ENCODE measurements at regions not wholly inside any gene's neighbourhood (a gene's known extent, or its start where the extent isn't known, plus 50 kb on each side); places are given as distances from the start of the nearest gene placed in this dataset.
"Not testable (repeated sequence)": the region's sequence is repeated elsewhere in the genome, so short reads cannot be mapped to it uniquely, and the experiment has no call there.

- no peak overlapping the region for H3K4me3 Mint-ChIP-seq
- TF ChIP-seq CTCF (conservative IDR thresholded peaks at IDR 0.05), result no peak
- no peaks in the 10 kb centered on the region for H3K4me1 ChIP-seq (ENCODE audit: control insufficient read depth, insufficient read depth, low read length)
- no peaks in the 10 kb centered on the region for H3K27me3 ChIP-seq (ENCODE audit: control insufficient read depth, insufficient read depth, low read length, poor library complexity, severe bottlenecking)
- H3K9me3 ChIP-seq (ENCODE audit: control insufficient read depth, low read length), result peaks cover 6% of the 10 kb centered on the region
- no peaks in the 10 kb centered on the region for H3K36me3 Mint-ChIP-seq (ENCODE audit: low read depth)
- peaks cover 10% of the 10 kb centered on the region for H3K9me3 Mint-ChIP-seq
- H3K27ac Mint-ChIP-seq, result no peak overlapping the region
- H3K36me3 ChIP-seq (ENCODE audit: control insufficient read depth, insufficient read depth, low read length), result no peaks in the 10 kb centered on the region
- H3K4me3 ChIP-seq (ENCODE audit: low read length), result no peak overlapping the region
- no peak overlapping the region for H3K27ac ChIP-seq (ENCODE audit: low read depth, low read length)
- WGBS, 2 experiments (ENCODE audit: insufficient coverage in 1 of 2, insufficient read length in 1 of 2), result no CpG with 5 or more reads among the region's 1 CpG
- DNase-seq, result no peak
- H3K9ac ChIP-seq (ENCODE audit: extremely low read depth, low read length, poor library complexity, severe bottlenecking), result no peak overlapping the region
- peaks cover 28% of the 10 kb centered on the region for H3K4me1 Mint-ChIP-seq
- no peaks in the 10 kb centered on the region for H3K27me3 Mint-ChIP-seq (ENCODE audit: insufficient read depth)
These were observed 482.9 kb upstream of the MAN1A1 start for GRCh38 chr6:119832411-119832810.

GRCh38 chr6:119830494-119831295 lies 481.1 kb upstream of the MAN1A1 start:
- no peaks in the 10 kb centered on the region for H3K36me3 Mint-ChIP-seq (ENCODE audit: low read depth)
- no peak for TF ChIP-seq CTCF (conservative IDR thresholded peaks at IDR 0.05)
- H3K27ac Mint-ChIP-seq, result peak overlapping the region; percentile 94

GRCh38 chr6:119830069-119830468 lies 480.5 kb upstream of the MAN1A1 start:
- H3K9me3 Mint-ChIP-seq, result peaks cover 13% of the 10 kb centered on the region
- 94% methylated on average over 1 of the region's 1 CpG; no CpG with 5 or more reads in 1 of the 2 experiments for WGBS, 2 experiments (ENCODE audit: insufficient coverage in 1 of 2, insufficient read length in 1 of 2)
- H3K27me3 Mint-ChIP-seq (ENCODE audit: insufficient read depth), result no peaks in the 10 kb centered on the region
- DNase-seq, result no peak
- H3K27ac Mint-ChIP-seq, result peak overlapping the region; percentile 94
- Histone ChIP-seq H3K27me3 (ENCODE audit: control insufficient read depth, insufficient read depth, low read length, poor library complexity, severe bottlenecking) (no peaks in the 10 kb centered on the region), H3K4me1 (ENCODE audit: control insufficient read depth, insufficient read depth, low read length) (no peaks in the 10 kb centered on the region), H3K4me3 (ENCODE audit: low read length) (no peak overlapping the region), H3K36me3 (ENCODE audit: control insufficient read depth, insufficient read depth, low read length) (no peaks in the 10 kb centered on the region), H3K9ac (ENCODE audit: extremely low read depth, low read length, poor library complexity, severe bottlenecking) (no peak overlapping the region), H3K27ac (ENCODE audit: low read depth, low read length) (no peak overlapping the region), H3K9me3 (ENCODE audit: control insufficient read depth, low read length) (peaks cover 8% of the 10 kb centered on the region)
- H3K4me3 Mint-ChIP-seq, result no peak overlapping the region
- H3K36me3 Mint-ChIP-seq (ENCODE audit: low read depth), result no peaks in the 10 kb centered on the region
- H3K4me1 Mint-ChIP-seq, result peaks cover 28% of the 10 kb centered on the region
- no peak for TF ChIP-seq CTCF (conservative IDR thresholded peaks at IDR 0.05)

More at GRCh38 chr6:119830494-119831295, 481.1 kb upstream of the MAN1A1 start:
- Histone ChIP-seq H3K27me3 (ENCODE audit: control insufficient read depth, insufficient read depth, low read length, poor library complexity, severe bottlenecking) (no peaks in the 10 kb centered on the region), H3K36me3 (ENCODE audit: control insufficient read depth, insufficient read depth, low read length) (no peaks in the 10 kb centered on the region), H3K9me3 (ENCODE audit: control insufficient read depth, low read length) (peaks cover 8% of the 10 kb centered on the region), H3K27ac (ENCODE audit: low read depth, low read length) (no peak overlapping the region), H3K9ac (ENCODE audit: extremely low read depth, low read length, poor library complexity, severe bottlenecking) (peak overlapping the region; percentile 62), H3K4me3 (ENCODE audit: low read length) (no peak overlapping the region), H3K4me1 (ENCODE audit: control insufficient read depth, insufficient read depth, low read length) (no peaks in the 10 kb centered on the region)
- H3K4me3 Mint-ChIP-seq, result no peak overlapping the region
- H3K27me3 Mint-ChIP-seq (ENCODE audit: insufficient read depth), result no peaks in the 10 kb centered on the region
- peak; percentile 79 for DNase-seq
- H3K9me3 Mint-ChIP-seq, result peaks cover 13% of the 10 kb centered on the region
- 88% methylated on average over 4 to 5 of the region's 5 CpGs for WGBS, 2 experiments (ENCODE audit: insufficient coverage in 1 of 2, insufficient read length in 1 of 2)
- H3K4me1 Mint-ChIP-seq, result peaks cover 28% of the 10 kb centered on the region

- DNase-seq; H3K36me3 ChIP-seq (ENCODE audit: control insufficient read depth, insufficient read depth, low read length); H3K27me3 ChIP-seq (ENCODE audit: control insufficient read depth, insufficient read depth, low read length, poor library complexity, severe bottlenecking); H3K27me3 Mint-ChIP-seq (ENCODE audit: insufficient read depth); H3K9ac ChIP-seq (ENCODE audit: extremely low read depth, low read length, poor library complexity, severe bottlenecking); H3K36me3 Mint-ChIP-seq (ENCODE audit: low read depth); H3K9me3 ChIP-seq (ENCODE audit: control insufficient read depth, low read length); H3K4me1 ChIP-seq (ENCODE audit: control insufficient read depth, insufficient read depth, low read length); H3K4me3 ChIP-seq (ENCODE audit: low read length); H3K4me3 Mint-ChIP-seq; H3K27ac ChIP-seq (ENCODE audit: low read depth, low read length): not testable (repeated sequence)
- 87% methylated on average over 3 to 4 of the region's 4 CpGs for WGBS, 2 experiments (ENCODE audit: insufficient coverage in 1 of 2, insufficient read length in 1 of 2)
- peaks cover 28% of the 10 kb centered on the region for H3K4me1 Mint-ChIP-seq
- H3K9me3 Mint-ChIP-seq, result peaks cover 13% of the 10 kb centered on the region
- H3K27ac Mint-ChIP-seq, result peak overlapping the region; percentile 41
These were observed 479.9 kb upstream of the MAN1A1 start for GRCh38 chr6:119829499-119829898.
